NCI-H1105 treated with DMSO at 0.1 percent for 48 hours (cell line): ENCODE measurements at regions not wholly inside any gene's neighbourhood (a gene's known extent, or its start where the extent isn't known, plus 50 kb on each side); places are given as distances from the start of the nearest gene placed in this dataset.
"Not testable (repeated sequence)": the region's sequence is repeated elsewhere in the genome, so short reads cannot be mapped to it uniquely, and the experiment has no call there.

ENCODE experiments used
- DNase-seq: peaks from one replicate; lab custom pipeline; 2025; lab: John Stamatoyannopoulos, UW

GRCh38 chr12:89775063-89775985 lies 66.7 kb upstream of the ATP2B1 start:
- no peak for DNase-seq

GRCh38 chr12:89774645-89775044 lies 66.0 kb upstream of the ATP2B1 start:
- DNase-seq = no peak

GRCh38 chr12:89770391-89770790 lies 61.8 kb upstream of the ATP2B1 start:
- no peak for DNase-seq

- no peak for DNase-seq
Observed at GRCh38 chr12:89769483-89769818, 60.8 kb upstream of the ATP2B1 start.

GRCh38 chr12:89768586-89769482 lies 60.2 kb upstream of the ATP2B1 start:
- no peak for DNase-seq

- DNase-seq = no peak
Observed at GRCh38 chr12:89765959-89766824, 57.6 kb upstream of the ATP2B1 start.

- DNase-seq = not testable (repeated sequence)
Observed at GRCh38 chr12:89764164-89764563, 55.5 kb upstream of the ATP2B1 start.

- no peak for DNase-seq
Observed at GRCh38 chr12:89762498-89763170, 54.0 kb upstream of the ATP2B1 start.

- DNase-seq = no peak
Observed at GRCh38 chr12:89760783-89761182, 52.1 kb upstream of the ATP2B1 start.
